ENCODE measurements at regions not wholly inside any gene's neighbourhood (a gene's known extent, or its start where the extent isn't known, plus 50 kb on each side); places are given as distances from the start of the nearest gene placed in this dataset.

DNA sequence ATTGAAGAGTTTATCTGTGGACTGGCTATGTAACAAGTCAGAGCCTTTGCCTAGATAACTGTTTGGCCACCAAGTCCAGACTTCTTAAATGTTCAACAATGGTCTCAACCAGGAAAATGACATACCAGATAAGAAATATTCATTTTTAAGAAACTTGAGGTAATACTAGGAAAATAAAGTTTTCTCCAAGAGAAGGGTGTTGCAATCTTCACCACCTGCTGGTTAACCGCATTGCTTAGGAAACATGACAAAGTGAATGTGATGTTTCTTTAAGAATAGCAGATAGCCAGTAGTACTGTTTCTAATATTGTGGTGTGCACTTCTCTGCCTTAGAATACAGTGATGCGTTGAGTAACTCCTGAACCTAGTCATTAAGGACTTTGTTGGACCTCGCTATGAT lies 321.5 kb upstream of the CADM2 start:
- no peaks in the 10 kb centered on the region for H3K4me1 Mint-ChIP-seq (ENCODE audit: low read depth, unreplicated experiment)
- no peak for DNase-seq
- H3K9me3 Mint-ChIP-seq (ENCODE audit: low read depth, unreplicated experiment) = no peaks in the 10 kb centered on the region
- no peaks in the 10 kb centered on the region for H3K36me3 Mint-ChIP-seq (ENCODE audit: insufficient read depth, unreplicated experiment)
- CTCF ChIA-PET = no interaction called here
- no peaks in the 10 kb centered on the region for H3K27me3 Mint-ChIP-seq (ENCODE audit: unreplicated experiment)
- no peak for TF ChIP-seq CTCF (IDR thresholded peaks at IDR 0.05; ENCODE audit: unreplicated experiment)
- intact Hi-C loops (cut with micrococcal nuclease; ENCODE audit: unreplicated experiment) = no loop called here
- no TSS peak for BruUV-seq (replicated peaks)
- no peak overlapping the region for H3K27ac Mint-ChIP-seq (ENCODE audit: unreplicated experiment)
- H3K4me3 Mint-ChIP-seq (ENCODE audit: low read depth, unreplicated experiment) = no peak overlapping the region

DNA sequence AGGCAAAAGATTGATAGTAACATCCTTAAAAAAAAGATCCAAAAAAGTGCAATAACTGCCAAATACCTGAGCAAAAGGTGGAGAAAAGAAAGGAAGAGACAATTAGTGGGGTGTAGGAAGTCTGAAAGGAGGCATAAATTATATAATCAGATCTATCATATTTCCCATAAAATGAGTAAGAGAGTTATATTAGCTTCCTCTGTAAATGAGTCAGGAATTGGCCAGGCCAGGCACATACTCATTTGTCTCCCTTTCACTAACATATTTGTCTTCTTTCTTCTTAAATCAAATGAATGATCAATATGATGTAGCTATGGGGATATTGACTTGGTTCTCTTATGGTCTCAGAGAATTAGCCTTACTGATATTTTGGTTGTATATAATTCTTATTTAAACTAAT lies 292.3 kb upstream of the CADM2 start:
- no TSS peak for BruUV-seq (replicated peaks)
- DNase-seq = no peak
- H3K4me1 Mint-ChIP-seq (ENCODE audit: low read depth, unreplicated experiment) = no peaks in the 10 kb centered on the region
- no peaks in the 10 kb centered on the region for H3K36me3 Mint-ChIP-seq (ENCODE audit: insufficient read depth, unreplicated experiment)
- no peak overlapping the region for H3K4me3 Mint-ChIP-seq (ENCODE audit: low read depth, unreplicated experiment)
- CTCF ChIA-PET = no interaction called here
- no peaks in the 10 kb centered on the region for H3K27me3 Mint-ChIP-seq (ENCODE audit: unreplicated experiment)
- intact Hi-C loops (cut with micrococcal nuclease; ENCODE audit: unreplicated experiment) = no loop called here
- H3K9me3 Mint-ChIP-seq (ENCODE audit: low read depth, unreplicated experiment) = no peaks in the 10 kb centered on the region
- H3K27ac Mint-ChIP-seq (ENCODE audit: unreplicated experiment) = no peak overlapping the region
- TF ChIP-seq CTCF (IDR thresholded peaks at IDR 0.05; ENCODE audit: unreplicated experiment) = no peak

GRCh38 chr3:84679211-84679610 lies 279.6 kb upstream of the CADM2 start:
- Mint-ChIP-seq H3K27me3 (ENCODE audit: unreplicated experiment) (no peaks in the 10 kb centered on the region), H3K27ac (ENCODE audit: unreplicated experiment) (no peak overlapping the region), H3K4me3 (ENCODE audit: low read depth, unreplicated experiment) (no peak overlapping the region), H3K9me3 (ENCODE audit: low read depth, unreplicated experiment) (peaks cover 2% of the 10 kb centered on the region), H3K4me1 (ENCODE audit: low read depth, unreplicated experiment) (no peaks in the 10 kb centered on the region), H3K36me3 (ENCODE audit: insufficient read depth, unreplicated experiment) (no peaks in the 10 kb centered on the region)
- DNase-seq = no peak
- intact Hi-C loops (cut with micrococcal nuclease; ENCODE audit: unreplicated experiment) = no loop called here
- TF ChIP-seq CTCF (IDR thresholded peaks at IDR 0.05; ENCODE audit: unreplicated experiment) = no peak
- CTCF ChIA-PET = no interaction called here
- BruUV-seq (replicated peaks) = no TSS peak

GRCh38 chr3:84680700-84681099 lies 278.1 kb upstream of the CADM2 start:
- no peak overlapping the region for H3K27ac Mint-ChIP-seq (ENCODE audit: unreplicated experiment)
- CTCF ChIA-PET = no interaction called here
- no peak overlapping the region for H3K4me3 Mint-ChIP-seq (ENCODE audit: low read depth, unreplicated experiment)
- H3K27me3 Mint-ChIP-seq (ENCODE audit: unreplicated experiment) = no peaks in the 10 kb centered on the region
- BruUV-seq (replicated peaks) = no TSS peak
- H3K9me3 Mint-ChIP-seq (ENCODE audit: low read depth, unreplicated experiment) = peaks cover 2% of the 10 kb centered on the region
- no peaks in the 10 kb centered on the region for H3K4me1 Mint-ChIP-seq (ENCODE audit: low read depth, unreplicated experiment)
- DNase-seq = no peak
- intact Hi-C loops (cut with micrococcal nuclease; ENCODE audit: unreplicated experiment) = no loop called here
- H3K36me3 Mint-ChIP-seq (ENCODE audit: insufficient read depth, unreplicated experiment) = no peaks in the 10 kb centered on the region
- no peak for TF ChIP-seq CTCF (IDR thresholded peaks at IDR 0.05; ENCODE audit: unreplicated experiment)

GRCh38 chr3:84683493-84683892 lies 275.3 kb upstream of the CADM2 start:
- no peaks in the 10 kb centered on the region for H3K27me3 Mint-ChIP-seq (ENCODE audit: unreplicated experiment)
- no TSS peak for BruUV-seq (replicated peaks)
- peaks cover 4% of the 10 kb centered on the region for H3K9me3 Mint-ChIP-seq (ENCODE audit: low read depth, unreplicated experiment)
- no peak overlapping the region for H3K4me3 Mint-ChIP-seq (ENCODE audit: low read depth, unreplicated experiment)
- CTCF ChIA-PET = no interaction called here
- no peak overlapping the region for H3K27ac Mint-ChIP-seq (ENCODE audit: unreplicated experiment)
- H3K36me3 Mint-ChIP-seq (ENCODE audit: insufficient read depth, unreplicated experiment) = no peaks in the 10 kb centered on the region
- intact Hi-C loops (cut with micrococcal nuclease; ENCODE audit: unreplicated experiment) = no loop called here
- no peak for DNase-seq
- no peaks in the 10 kb centered on the region for H3K4me1 Mint-ChIP-seq (ENCODE audit: low read depth, unreplicated experiment)
- TF ChIP-seq CTCF (IDR thresholded peaks at IDR 0.05; ENCODE audit: unreplicated experiment) = no peak

All from Calu3 (cell line).